ENCODE measurements at regions not wholly inside any gene's neighbourhood (a gene's known extent, or its start where the extent isn't known, plus 50 kb on each side); places are given as distances from the start of the nearest gene placed in this dataset.
"Not testable (repeated sequence)": the region's sequence is repeated elsewhere in the genome, so short reads cannot be mapped to it uniquely, and the experiment has no call there.

DNA sequence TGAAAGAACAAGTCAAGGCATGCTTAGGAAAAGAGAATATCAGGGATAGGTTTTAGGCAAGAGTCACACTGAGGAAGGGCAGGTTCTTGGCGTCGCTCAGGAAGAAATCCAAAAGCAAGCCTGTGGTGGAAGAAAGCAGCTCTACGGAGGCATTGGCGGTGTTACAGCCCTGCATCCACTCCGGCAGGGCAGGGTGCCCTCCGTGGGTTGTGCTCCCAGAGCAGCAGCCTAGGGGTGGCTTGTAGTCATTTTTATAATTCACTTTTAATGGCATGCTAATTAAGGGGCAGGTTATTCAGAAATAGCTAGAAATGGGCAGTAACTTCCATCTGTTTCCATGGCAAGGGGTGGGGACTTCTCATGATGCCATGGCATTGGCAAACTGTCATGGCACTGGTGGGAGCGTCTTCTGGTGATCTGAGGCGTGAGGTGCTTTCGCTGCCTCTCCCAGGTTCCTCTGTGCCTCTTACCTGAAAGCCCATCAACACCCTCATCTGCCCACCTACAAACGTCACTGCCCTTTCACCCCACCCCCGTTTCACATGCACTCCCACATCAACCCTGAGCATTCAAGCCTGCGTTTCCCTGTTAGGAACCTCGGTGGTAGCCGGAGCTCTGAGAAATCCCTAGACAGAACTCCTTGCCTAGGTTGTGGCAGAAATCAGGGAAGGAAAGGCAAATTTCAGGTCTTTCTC, 1763.8 kb upstream of the TPTE start:
- peak; percentile 17 for DNase-seq
- H3K27me3 ChIP-seq (ENCODE audit: control insufficient read depth, insufficient read depth, low read length, poor library complexity, severe bottlenecking); H3K36me3 Mint-ChIP-seq (ENCODE audit: low read depth); H3K27ac Mint-ChIP-seq; H3K4me3 ChIP-seq (ENCODE audit: low read length); H3K4me1 Mint-ChIP-seq; H3K27ac ChIP-seq (ENCODE audit: low read depth, low read length); H3K27me3 Mint-ChIP-seq (ENCODE audit: insufficient read depth); H3K36me3 ChIP-seq (ENCODE audit: control insufficient read depth, insufficient read depth, low read length); H3K4me3 Mint-ChIP-seq; H3K9ac ChIP-seq (ENCODE audit: extremely low read depth, low read length, poor library complexity, severe bottlenecking); H3K4me1 ChIP-seq (ENCODE audit: control insufficient read depth, insufficient read depth, low read length): not testable (repeated sequence)
- WGBS, 2 experiments (ENCODE audit: insufficient coverage in 1 of 2, insufficient read length in 1 of 2), result 69 to 77% methylated on average over 6 to 14 of the region's 14 CpGs
- peaks cover 29% of the 10 kb centered on the region for H3K9me3 ChIP-seq (ENCODE audit: control insufficient read depth, low read length)
- H3K9me3 Mint-ChIP-seq, result peaks cover 57% of the 10 kb centered on the region

DNA sequence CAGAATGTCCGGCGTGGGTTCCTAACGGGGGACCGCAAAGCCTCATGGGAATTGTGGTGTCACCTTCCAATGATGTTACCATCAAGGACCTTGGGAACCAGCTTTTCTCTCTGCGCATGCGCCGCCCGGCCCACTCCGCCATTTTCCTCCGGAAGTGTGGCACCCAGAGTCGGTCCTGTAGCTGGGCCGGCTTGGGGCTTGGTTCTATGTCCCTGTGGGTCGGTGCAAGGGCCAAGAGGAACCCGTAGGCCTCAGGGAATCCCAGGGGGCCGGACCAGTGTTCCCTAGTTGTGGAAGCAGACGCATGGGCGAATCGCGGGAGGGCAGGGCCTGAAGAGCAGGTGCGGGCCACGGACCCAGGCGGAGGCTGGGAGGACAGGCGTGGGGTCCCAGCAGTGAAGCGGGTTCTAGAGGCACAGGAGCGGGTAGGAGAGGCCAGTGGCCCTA, 1762.4 kb upstream of the TPTE start:
- not testable (repeated sequence) for H3K4me3 Mint-ChIP-seq
- 82 to 90% methylated on average over 23 to 25 of the region's 25 CpGs for WGBS, 2 experiments (ENCODE audit: insufficient coverage in 1 of 2, insufficient read length in 1 of 2)
- H3K9me3 Mint-ChIP-seq, result peaks cover 71% of the 10 kb centered on the region

DNA sequence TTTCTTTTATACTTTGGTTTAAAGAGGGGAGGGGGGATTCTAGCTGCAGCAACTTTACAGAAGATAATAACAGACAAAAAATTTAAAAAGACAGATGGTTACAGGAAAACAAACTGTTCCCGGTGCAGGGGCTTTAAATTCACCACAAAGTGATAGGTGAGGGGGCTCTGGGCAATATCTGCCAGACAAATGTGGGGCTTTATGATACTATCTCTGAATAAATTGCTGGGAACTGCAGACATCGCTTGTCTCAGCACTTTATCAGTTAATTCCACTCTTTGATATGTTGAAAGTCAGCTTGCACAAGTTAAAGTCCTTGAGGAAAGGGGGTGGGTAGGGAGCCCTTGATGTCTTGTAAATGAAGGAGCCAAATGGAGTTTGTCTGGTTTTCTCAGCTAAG, 1759.1 kb upstream of the TPTE start:
- not testable (repeated sequence) for H3K9ac ChIP-seq (ENCODE audit: extremely low read depth, low read length, poor library complexity, severe bottlenecking); DNase-seq; H3K27me3 Mint-ChIP-seq (ENCODE audit: insufficient read depth); H3K27ac Mint-ChIP-seq; H3K4me1 ChIP-seq (ENCODE audit: control insufficient read depth, insufficient read depth, low read length); H3K27me3 ChIP-seq (ENCODE audit: control insufficient read depth, insufficient read depth, low read length, poor library complexity, severe bottlenecking); H3K4me1 Mint-ChIP-seq; H3K36me3 ChIP-seq (ENCODE audit: control insufficient read depth, insufficient read depth, low read length); H3K36me3 Mint-ChIP-seq (ENCODE audit: low read depth); H3K4me3 ChIP-seq (ENCODE audit: low read length); H3K4me3 Mint-ChIP-seq; H3K27ac ChIP-seq (ENCODE audit: low read depth, low read length)
- H3K9me3 ChIP-seq (ENCODE audit: control insufficient read depth, low read length), result peaks cover 50% of the 10 kb centered on the region
- peaks cover 87% of the 10 kb centered on the region for H3K9me3 Mint-ChIP-seq
- WGBS, 2 experiments (ENCODE audit: insufficient coverage in 1 of 2, insufficient read length in 1 of 2), result 15 to 21% methylated on average over 2 of the region's 2 CpGs

More for the DNA sequence above, 1762.4 kb upstream of the TPTE start:
- not testable (repeated sequence) for H3K27ac ChIP-seq (ENCODE audit: low read depth, low read length); H3K4me1 Mint-ChIP-seq; H3K27ac Mint-ChIP-seq; H3K9ac ChIP-seq (ENCODE audit: extremely low read depth, low read length, poor library complexity, severe bottlenecking); H3K36me3 Mint-ChIP-seq (ENCODE audit: low read depth); H3K36me3 ChIP-seq (ENCODE audit: control insufficient read depth, insufficient read depth, low read length); H3K27me3 Mint-ChIP-seq (ENCODE audit: insufficient read depth); H3K4me1 ChIP-seq (ENCODE audit: control insufficient read depth, insufficient read depth, low read length); H3K27me3 ChIP-seq (ENCODE audit: control insufficient read depth, insufficient read depth, low read length, poor library complexity, severe bottlenecking); H3K4me3 ChIP-seq (ENCODE audit: low read length)
- H3K9me3 ChIP-seq (ENCODE audit: control insufficient read depth, low read length), result peaks cover 40% of the 10 kb centered on the region
- peak; percentile 22 for DNase-seq

DNA sequence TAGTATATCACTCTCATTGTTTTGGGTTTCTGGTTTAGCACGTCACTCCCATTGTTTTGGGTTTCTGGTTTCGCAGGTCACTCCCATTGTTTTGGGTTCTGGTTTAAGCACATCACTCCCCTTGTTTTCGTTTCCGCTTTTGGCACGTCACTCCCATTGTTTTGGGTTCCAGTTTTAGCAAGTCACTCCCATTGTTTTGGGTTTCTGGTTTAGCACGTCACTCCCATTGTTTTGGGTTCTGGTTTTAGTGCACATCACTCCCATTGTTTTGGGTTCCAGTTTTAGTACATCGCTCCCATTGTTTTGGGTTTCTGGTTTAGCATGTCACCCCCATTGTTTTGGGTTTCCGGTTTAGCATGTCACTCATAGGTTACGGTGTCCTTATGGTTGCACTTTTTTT, 1757.0 kb upstream of the TPTE start:
- not testable (repeated sequence) for H3K27me3 Mint-ChIP-seq (ENCODE audit: insufficient read depth); H3K27ac Mint-ChIP-seq; H3K4me1 Mint-ChIP-seq; H3K36me3 ChIP-seq (ENCODE audit: control insufficient read depth, insufficient read depth, low read length); H3K4me1 ChIP-seq (ENCODE audit: control insufficient read depth, insufficient read depth, low read length); H3K27ac ChIP-seq (ENCODE audit: low read depth, low read length); H3K27me3 ChIP-seq (ENCODE audit: control insufficient read depth, insufficient read depth, low read length, poor library complexity, severe bottlenecking); H3K9ac ChIP-seq (ENCODE audit: extremely low read depth, low read length, poor library complexity, severe bottlenecking); H3K4me3 Mint-ChIP-seq; DNase-seq; H3K36me3 Mint-ChIP-seq (ENCODE audit: low read depth)
- WGBS, 2 experiments (ENCODE audit: insufficient coverage in 1 of 2, insufficient read length in 1 of 2), result 80 to 84% methylated on average over 7 to 9 of the region's 9 CpGs
- H3K9me3 Mint-ChIP-seq, result peaks cover 73% of the 10 kb centered on the region
- Histone ChIP-seq H3K9me3 (ENCODE audit: control insufficient read depth, low read length) (peaks cover 41% of the 10 kb centered on the region), H3K4me3 (ENCODE audit: low read length) (peak overlapping the region; percentile 53)

DNA sequence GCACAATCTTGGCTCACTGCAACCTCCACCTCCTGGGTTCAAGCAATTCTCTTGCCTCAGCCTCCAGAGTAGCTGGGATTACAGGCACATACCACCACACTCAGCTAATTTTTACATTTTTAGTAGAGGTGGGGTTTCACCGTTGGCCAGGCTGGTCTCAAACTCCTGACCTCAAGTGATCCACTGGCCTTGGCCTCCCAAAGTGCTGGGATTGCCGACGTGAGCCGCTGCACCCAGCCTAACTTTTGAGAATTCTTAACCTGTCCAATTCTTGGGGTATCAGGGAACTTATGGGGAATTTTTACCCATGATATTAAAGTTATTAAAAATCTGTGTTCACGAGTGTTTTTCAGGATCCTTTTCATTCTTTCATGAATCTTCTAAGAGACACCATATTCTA, 1755.2 kb upstream of the TPTE start:
- not testable (repeated sequence) for DNase-seq; H3K4me1 Mint-ChIP-seq; H3K4me3 Mint-ChIP-seq; H3K27ac Mint-ChIP-seq; H3K4me1 ChIP-seq (ENCODE audit: control insufficient read depth, insufficient read depth, low read length); H3K36me3 Mint-ChIP-seq (ENCODE audit: low read depth); H3K36me3 ChIP-seq (ENCODE audit: control insufficient read depth, insufficient read depth, low read length); H3K4me3 ChIP-seq (ENCODE audit: low read length); H3K27me3 Mint-ChIP-seq (ENCODE audit: insufficient read depth); H3K9ac ChIP-seq (ENCODE audit: extremely low read depth, low read length, poor library complexity, severe bottlenecking); H3K27ac ChIP-seq (ENCODE audit: low read depth, low read length); H3K27me3 ChIP-seq (ENCODE audit: control insufficient read depth, insufficient read depth, low read length, poor library complexity, severe bottlenecking)
- peaks cover 68% of the 10 kb centered on the region for H3K9me3 Mint-ChIP-seq
- WGBS, 2 experiments (ENCODE audit: insufficient coverage in 1 of 2, insufficient read length in 1 of 2), result no CpG with 5 or more reads among the region's 5 CpGs
- peaks cover 37% of the 10 kb centered on the region for H3K9me3 ChIP-seq (ENCODE audit: control insufficient read depth, low read length)

DNA sequence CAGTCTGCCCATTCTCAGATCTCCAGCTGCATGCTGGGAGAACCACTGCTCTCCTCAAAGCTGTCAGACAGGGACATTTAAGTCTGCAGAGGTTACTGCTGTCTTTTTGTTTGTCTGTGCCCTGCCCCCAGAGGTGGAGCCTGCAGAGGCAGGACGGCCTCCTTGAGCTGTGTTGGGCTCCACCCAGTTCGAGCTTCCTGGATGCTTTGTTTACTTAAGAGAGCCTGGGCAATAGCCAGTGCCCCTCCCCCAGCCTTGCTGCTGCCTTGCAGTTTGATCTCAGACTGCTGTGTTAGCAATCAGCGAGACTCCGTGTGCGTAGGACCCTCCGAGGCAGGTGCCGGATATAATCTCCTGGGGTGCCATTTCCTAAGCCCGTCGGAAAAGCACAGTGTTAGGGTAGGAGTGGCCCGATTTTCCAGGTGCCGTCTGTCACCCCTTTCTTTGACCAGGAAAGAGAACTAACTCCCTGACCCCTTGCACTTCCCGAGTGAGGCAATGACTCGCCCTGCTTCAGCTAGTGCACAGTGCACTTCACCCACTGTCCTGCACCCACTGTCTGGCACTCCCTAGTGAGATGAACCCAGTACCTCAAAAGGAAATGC, 1748.4 kb upstream of the TPTE start:
- not testable (repeated sequence) for H3K4me3 ChIP-seq (ENCODE audit: low read length); H3K27me3 ChIP-seq (ENCODE audit: control insufficient read depth, insufficient read depth, low read length, poor library complexity, severe bottlenecking); H3K9ac ChIP-seq (ENCODE audit: extremely low read depth, low read length, poor library complexity, severe bottlenecking); H3K4me1 Mint-ChIP-seq; H3K4me3 Mint-ChIP-seq; H3K27ac Mint-ChIP-seq; H3K36me3 Mint-ChIP-seq (ENCODE audit: low read depth); H3K9me3 ChIP-seq (ENCODE audit: control insufficient read depth, low read length); H3K27me3 Mint-ChIP-seq (ENCODE audit: insufficient read depth); H3K36me3 ChIP-seq (ENCODE audit: control insufficient read depth, insufficient read depth, low read length); H3K4me1 ChIP-seq (ENCODE audit: control insufficient read depth, insufficient read depth, low read length); H3K27ac ChIP-seq (ENCODE audit: low read depth, low read length); DNase-seq
- WGBS, 2 experiments (ENCODE audit: insufficient coverage in 1 of 2, insufficient read length in 1 of 2), result 83 to 100% methylated on average over 5 to 13 of the region's 13 CpGs
- peaks cover 55% of the 10 kb centered on the region for H3K9me3 Mint-ChIP-seq

DNA sequence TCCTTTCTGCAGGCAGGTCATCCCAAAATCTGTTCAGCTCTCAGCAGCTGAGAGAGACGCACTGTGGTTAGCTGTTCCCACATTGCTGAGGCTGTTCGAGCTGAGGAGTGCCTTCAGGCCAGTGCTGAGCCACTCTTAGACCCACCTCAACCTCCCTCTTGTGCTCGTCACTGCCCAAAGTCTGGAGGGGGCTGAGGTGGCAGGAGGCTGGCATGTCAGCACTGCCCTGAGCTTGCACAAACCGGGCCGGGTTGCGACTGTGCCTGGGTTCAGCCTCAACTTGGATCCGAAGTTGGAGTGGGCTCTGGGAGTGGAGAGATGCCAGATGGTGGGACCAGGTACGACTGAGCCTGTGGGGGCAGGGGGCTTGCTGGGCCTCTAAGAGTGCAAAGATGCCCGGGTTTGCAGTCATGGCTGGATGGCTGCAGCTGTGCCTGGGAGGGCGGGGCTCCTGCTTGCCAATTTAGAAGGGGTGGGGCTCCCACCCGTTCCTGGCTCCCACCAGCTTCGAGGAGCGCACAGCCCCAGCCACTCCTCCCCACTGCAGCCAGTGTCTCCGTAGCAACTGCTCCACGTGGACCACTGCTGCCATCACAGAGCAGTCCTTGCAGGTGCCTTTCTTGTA, 1745.7 kb upstream of the TPTE start:
- H3K4me1 ChIP-seq (ENCODE audit: control insufficient read depth, insufficient read depth, low read length); DNase-seq; H3K9ac ChIP-seq (ENCODE audit: extremely low read depth, low read length, poor library complexity, severe bottlenecking); H3K9me3 ChIP-seq (ENCODE audit: control insufficient read depth, low read length); H3K4me1 Mint-ChIP-seq; H3K27ac ChIP-seq (ENCODE audit: low read depth, low read length); H3K36me3 ChIP-seq (ENCODE audit: control insufficient read depth, insufficient read depth, low read length); H3K27ac Mint-ChIP-seq; H3K27me3 ChIP-seq (ENCODE audit: control insufficient read depth, insufficient read depth, low read length, poor library complexity, severe bottlenecking); H3K4me3 Mint-ChIP-seq; H3K36me3 Mint-ChIP-seq (ENCODE audit: low read depth); H3K27me3 Mint-ChIP-seq (ENCODE audit: insufficient read depth); H3K4me3 ChIP-seq (ENCODE audit: low read length): not testable (repeated sequence)
- peaks cover 64% of the 10 kb centered on the region for H3K9me3 Mint-ChIP-seq
- WGBS, 2 experiments (ENCODE audit: insufficient coverage in 1 of 2, insufficient read length in 1 of 2), result 74 to 80% methylated on average over 1 to 8 of the region's 15 CpGs

Data from endodermal cell (in vitro differentiated cells).